HG02970 (cell line): ENCODE measurements at regions not wholly inside any gene's neighbourhood (a gene's known extent, or its start where the extent isn't known, plus 50 kb on each side); places are given as distances from the start of the nearest gene placed in this dataset.

Source experiments
- ATAC-seq: cut with Tn5 transposase; IDR thresholded peaks from one replicate; pipeline ENCODE4 v1.9.1; 2021; ENCODE audit warnings: mild to moderate bottlenecking, moderate library complexity, moderate number of reproducible peaks; ENCODE audit not compliant: unreplicated experiment, low FRiP score

DNA sequence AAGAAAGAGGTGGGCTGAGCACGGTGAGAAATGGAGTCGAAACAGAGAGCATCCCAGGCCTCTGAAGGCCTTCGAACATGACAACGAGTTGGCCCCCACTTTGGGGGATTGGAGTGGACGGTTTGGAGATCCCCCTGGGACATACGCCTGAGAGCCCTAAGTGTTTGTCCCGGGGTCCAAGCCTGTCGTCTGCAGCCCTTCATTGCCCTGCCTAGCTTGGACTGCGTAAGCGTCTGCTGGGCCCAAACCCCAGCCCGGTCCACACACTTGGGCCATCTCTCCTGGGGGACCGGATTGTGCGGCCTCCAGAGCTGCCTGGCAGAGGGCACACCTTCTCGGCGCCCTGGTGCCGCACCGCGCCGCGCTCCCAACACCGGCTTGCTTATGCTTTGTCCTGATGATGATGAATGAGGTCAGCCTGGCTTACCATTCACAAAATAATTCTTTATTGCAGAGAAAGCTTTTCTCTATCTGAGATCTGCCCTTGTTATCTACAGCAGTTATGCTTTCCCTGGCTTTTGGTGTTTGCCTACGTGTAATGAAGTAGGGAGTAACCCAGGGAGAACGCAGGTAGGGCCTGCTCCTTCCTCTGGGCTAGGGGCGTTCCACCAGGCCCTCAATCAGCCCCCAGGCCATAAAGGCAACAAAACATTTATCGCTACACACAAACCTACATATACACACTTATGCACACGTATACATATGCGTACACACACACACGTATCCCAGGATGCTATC, 85.9 kb upstream of the PPARA start:
- ATAC-seq = no peak

DNA sequence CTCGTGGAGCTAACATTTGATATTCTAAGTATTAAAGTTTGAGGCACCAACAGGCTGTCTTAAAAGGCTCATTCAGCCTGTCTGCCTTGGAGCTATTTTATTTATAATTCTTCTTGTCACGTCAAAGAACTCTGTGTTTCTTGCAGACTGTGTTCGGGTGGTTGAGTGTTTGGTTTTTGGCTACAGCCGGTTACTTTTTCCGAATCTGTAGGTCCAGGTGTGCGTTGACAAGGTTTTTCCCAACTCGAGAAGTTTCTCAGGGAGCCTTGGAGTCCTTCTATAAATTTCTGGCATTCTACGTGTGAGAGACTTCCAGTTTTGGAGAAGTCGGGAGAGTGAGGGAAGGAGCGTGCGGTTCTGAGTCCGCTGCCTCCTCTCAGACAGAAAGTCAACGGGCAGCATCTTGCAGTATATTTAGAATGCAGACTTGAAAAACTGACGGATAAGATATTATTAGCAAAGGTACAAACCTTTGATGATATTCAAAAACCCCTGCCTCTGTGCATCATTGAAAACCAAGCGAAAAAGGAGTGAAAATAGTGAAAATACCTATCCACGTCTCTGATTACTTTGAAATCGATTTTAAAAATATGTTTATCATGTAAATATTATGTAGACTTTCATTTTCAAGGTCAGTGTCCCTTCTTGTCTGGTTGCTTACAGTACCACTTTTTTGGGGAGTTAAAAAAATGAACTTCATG, 85.2 kb upstream of the PPARA start:
- ATAC-seq = no peak

DNA sequence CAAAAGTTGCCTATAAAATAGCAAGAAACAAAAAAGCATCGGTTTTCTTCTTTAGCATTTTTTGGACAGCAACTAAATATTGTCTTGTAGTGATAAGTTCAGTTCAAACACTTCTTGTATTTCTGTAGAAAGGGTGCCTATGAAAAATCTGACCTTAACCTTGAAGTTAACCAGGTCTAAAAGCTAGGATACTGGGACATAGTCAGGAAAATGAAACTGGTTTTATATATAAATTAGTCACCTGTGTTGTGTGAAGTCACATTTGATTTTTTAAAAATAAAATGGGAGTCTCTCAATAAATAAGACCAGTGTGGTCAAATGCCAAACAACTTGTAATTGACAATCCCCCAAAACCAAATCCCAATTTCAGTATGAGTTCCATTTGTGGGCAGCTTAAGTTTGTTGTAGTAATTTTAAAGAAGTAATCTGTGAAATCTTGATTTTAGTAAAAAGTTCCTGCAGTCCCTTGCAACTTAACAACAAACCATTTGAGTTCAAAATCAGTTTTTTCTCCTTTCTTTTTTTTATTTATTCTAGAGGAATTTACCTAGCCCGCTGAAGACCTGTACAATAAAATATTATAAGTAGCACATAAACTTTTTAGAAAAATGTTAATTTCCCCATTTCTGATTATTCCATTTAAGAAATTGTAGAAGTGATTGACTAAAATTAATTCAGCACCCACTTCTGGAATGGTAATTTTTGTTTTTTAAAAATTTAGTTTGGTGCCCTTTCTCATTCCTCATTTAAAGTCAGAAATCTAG, 84.5 kb upstream of the PPARA start:
- ATAC-seq = no peak

DNA sequence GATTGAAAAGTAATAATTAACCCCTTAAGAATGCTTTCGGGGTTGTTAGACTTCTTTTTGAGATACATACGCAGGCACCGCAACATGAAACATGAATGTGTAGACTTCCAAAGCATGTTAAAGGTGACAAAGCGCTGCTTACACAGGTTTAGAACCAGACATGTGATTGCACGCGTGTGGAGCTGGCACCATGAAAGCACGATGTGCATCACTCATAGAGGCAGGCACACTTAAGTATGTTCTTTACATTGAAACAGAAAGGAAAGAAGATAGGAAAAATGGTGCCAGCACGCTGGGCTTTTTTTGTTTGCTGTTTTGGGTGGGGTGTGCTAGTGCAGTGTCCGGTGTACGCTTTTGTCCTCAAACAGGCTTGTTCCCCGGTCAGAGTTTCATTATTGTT, 83.6 kb upstream of the PPARA start:
- no peak for ATAC-seq

DNA sequence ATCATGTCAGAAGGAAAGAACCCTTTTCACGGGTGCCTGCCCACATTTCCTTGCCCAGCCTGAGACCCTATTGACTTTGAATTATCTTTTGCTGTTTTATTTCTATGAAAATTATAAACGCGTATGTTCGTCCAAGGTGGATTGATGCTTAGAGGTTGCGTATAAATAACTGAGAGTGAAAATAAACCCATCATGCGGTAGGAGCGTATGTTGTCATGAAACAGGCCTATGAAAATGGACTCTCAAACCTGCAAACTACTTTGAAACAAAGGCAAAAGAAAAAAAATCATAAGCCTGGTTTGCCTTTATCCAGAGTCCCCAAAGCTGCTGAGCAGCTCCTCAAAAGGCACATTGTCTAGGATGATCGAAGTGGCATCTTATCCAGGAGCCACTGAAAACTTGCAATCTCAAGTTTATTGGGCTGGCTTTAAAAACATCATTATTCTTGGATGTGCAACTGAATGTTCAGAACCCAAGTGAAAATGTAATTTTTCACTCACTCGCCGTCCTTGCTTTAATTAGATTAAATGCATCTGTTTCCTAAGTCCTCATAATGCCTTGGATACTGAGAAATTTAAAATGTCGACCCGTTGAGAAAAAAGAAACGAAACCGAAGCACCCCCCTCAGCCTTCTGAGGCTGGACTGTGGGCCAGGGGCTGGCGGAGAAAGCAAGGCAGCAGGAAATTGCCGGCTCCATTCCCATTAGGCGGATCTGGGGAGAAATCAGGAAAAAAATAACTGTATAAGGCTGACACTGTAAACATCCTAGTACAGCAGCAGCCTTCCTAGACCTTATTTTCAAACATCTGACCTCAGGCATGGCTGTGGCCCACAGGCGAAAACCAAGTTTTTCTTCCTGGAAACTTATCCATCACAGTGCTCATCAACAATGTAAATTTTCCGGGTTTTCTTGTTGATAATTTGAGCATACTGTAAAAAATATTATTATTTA, 82.9 kb upstream of the PPARA start:
- no peak for ATAC-seq

DNA sequence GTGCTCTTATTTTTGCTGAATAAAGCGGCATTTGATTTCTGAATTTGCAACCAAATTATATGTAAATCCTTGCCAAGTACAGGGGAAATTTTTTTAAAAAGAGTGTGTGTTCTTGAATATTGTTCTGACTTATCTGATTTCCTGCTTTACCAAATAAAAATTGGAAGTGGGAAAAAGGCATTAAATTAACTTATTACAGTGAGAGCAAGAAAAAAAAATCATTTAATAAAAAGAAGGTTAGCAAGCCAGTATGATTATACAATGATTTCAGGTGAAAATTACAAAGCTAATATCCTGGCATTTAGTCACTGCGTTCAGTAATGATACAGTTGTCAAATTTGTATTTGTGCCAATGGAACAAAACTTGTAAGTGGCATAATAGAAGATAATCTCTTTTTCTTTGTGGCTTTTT, 82.1 kb upstream of the PPARA start:
- no peak for ATAC-seq

DNA sequence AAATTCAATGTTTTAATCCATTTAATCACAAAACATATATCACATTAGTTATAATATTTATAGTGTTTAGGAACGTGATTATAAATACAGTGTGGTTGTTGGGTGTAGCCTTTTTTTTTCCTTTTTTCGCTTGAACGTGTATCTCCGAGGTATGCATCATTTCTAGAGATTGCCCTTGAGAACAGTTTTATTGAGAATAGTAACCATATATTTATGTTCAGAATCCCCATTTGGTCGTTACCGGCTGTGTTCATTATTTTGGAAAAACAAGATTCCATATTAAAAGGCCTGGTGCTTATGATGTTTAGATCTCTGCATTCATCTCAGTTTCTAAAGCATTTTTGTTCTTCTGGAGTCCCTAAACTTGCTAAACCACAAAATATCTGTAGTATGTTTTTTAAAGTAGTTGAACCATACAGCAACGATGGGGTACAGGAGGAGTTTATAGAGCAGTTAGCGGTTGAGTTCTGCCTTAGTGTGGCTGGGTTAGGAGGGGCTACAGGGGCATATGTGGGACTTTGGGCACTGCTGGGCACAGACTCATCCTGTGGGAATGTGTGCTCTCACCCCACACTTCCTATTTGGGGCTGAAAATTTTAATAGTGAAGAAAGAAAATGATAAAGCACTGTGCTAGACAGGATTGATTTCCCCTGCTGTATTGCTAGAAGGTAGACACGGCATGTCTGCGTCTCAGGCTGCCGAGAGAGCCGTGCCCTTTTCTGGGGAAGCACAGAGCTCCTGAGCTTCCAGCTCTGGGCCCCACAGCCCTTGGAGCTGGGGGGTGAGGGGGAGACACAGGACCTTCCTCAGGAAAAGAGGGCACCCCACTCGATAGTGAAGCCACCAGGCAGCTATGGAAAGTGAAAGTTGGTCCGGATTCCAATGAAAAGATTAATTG, 81.5 kb upstream of the PPARA start:
- no peak for ATAC-seq

DNA sequence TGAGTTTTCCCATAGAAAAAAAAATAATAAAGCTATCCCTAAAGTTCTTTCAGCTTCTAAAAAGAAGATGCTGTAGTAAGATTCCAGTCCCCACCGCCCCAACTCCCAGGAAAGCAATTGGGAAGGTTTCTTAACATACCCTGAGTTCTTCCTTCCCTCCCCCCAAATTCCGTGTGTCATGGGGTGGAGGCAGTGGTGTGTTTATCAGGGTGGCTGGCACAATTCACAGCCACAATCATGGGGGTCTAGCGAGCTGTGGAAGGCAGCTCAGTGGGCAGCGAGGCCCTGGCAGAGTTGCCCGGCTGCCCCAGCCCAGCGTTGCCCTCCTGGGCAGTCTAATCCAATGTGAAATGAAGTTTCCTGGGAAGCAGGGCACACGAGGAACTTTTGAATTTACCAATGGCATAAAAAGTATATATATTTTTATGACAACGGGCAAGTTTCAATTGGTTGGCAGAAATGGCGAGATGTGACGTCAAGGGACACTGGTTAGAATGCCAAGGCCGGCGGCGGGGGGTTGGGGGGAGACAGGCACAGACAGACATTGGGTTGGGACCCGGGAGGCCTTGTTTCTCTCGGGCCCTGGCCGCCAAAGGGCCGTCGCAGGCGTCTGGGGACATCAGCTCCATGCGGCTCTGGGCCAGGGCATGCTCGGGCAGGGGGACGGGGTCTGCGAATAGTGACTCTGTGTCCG, 80.7 kb upstream of the PPARA start:
- no peak for ATAC-seq

DNA sequence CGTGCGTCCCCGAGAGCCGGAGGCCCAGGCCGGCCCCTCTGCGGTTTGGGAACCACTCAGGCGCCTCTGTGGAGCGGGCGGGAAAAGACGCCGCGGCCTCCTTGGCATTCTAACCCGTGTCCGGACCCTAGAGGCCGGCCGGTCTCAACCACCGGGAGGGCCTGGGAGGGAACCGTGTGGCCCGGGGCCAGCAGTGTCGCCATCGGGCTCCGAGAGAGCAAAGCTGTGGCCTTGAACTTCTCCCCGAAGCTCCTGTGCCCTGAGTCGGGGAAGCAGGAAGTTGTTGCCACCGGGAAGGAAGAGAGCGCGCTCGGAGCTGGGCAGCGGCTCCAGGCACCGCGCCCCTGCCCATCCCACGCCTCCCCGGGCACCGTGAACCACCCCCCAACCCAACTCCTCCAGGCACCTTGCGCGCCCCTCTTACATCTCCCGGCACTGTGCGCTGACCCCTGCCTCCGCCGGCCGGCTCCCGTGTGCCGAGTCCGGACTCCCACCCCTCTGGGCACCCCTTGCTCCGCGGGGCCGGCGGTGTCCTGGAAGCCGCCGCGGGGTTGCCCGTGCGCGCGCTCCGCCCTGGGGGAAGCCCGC, 80.0 kb upstream of the PPARA start:
- no peak for ATAC-seq

DNA sequence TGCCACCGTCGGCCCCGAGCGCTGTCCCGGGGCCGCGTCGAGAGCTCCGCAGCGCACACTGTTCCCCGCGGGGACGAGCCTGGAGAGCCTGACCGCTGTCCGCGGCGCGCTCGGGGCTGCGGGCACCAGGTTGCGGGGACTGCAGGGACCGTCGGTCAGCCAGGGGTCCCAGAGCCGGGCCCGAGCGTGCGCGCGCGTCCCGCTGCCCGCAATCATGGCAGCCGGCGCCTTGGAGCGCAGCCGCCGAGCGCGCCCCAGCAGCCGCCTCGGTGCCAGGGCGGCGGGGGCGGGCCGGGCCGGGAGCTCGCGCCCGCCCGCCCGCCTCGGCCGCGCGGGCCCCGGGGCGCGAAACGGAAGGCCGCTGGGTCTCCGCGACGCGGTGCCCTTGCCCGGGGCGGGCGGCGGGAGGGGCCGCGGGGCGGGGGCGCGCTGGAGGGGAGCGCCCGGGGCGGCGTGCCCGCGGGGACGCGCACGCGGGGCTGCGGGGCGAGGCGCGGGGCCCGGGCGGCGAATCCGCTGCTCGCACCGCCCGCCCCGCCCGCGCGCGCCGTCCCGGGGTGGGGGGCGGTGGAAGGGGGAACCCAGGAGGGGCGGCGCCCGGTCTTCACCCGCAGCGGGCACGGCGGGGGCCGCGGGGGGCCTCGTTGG, 79.4 kb upstream of the PPARA start:
- no peak for ATAC-seq

DNA sequence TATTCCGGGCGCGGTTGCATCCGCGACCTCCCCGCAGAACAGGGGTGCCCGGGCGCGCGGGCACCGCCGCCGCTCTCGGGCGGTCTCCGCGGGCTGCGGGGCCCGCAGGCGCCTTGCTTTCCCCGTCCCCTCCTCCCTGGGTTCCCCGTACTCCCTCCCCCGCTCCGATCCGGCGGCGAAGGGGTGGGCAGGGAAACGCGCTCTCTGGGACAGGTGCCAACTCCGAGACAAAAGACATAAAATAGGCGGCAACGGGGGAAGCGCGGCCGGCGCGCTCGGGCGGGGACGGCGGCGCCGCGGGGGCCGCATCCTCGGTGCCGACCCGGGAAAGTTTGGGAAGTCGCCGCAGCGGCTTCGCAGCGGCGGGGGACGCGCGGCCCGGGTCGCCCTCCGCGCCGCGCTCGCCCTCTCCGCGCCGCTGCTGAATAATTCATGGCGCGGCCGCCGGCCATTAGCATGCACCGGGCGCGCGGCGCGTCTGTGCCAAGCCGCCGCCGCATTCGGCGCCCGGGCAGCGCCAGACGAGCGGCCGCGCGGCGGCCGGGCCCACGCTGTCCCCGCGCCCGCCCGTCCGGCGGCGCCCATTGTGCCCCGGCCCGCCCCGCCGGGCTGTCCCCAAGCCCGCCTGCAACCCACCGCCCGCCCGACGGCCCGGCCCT, 78.7 kb upstream of the PPARA start:
- ATAC-seq = no peak

DNA sequence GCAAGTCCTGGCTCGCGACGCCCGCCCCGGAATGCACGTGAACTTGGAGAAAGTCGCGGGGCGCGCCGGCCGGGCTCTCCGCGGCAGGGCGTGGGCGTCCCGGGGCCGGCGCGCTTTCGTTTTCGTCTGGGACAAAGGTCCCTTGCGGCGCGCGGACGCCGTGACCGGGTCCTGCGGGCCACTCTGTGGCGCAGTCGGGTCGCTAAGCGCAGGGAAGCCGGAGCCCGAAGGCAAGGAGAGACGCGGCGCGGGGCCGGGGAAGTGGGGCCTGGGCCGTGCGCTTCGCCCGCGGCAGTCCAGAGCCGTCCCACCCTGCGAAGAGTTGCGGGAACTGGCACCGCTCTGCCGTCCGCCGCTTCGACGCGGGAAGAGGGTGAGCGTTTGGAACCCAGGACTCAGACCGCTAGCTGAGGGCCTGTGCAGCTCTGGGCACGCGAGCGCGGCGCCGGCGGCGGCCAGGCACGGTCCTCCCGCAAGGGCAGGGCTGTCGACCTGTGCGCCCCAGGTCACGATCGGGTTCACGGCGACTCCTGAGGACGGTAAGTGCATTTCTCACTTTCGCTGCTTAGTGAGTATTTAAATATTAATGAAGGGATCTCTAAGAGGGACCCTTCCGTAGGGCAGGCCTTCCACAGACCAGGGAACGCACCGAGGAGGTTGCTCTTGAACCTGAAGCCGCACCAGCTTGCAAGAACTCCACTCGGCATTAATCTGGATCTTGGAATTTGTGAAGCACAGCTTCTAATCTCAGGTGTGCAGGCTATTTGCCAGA, 78.0 kb upstream of the PPARA start:
- no peak for ATAC-seq

DNA sequence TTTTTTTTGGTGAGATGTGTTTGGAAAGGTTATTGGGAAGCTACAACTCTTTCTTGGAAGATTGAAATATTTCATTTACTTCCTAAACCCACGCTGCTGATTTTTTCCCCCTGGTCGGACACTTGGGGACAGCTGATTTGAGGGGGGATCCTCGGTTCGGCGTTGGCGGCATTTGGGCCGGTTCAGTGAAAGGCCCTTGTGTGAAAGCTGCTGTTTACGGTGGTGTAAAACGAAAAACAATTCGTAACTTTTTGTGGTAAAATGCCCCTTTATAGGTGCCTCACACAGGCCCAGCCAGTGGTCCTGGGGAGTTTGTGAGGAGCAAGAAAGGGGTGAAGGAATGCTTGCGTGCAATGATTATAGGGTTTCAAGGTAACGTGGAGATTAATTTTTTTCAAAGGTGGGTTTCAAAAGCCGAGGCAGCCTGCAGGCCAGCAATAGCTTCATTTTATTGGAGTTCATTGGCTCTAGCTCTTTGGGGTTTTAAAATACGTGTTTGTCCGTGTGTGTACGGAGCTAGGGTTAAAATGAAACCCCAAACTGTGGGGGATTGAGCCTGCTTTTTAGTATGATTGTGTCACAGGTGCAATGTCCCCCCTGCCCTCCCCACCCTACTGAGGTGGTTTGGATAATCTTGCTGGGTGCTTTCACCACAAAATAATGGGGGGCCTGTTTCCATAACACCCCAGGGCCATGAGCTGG, 77.2 kb upstream of the PPARA start:
- ATAC-seq = no peak

DNA sequence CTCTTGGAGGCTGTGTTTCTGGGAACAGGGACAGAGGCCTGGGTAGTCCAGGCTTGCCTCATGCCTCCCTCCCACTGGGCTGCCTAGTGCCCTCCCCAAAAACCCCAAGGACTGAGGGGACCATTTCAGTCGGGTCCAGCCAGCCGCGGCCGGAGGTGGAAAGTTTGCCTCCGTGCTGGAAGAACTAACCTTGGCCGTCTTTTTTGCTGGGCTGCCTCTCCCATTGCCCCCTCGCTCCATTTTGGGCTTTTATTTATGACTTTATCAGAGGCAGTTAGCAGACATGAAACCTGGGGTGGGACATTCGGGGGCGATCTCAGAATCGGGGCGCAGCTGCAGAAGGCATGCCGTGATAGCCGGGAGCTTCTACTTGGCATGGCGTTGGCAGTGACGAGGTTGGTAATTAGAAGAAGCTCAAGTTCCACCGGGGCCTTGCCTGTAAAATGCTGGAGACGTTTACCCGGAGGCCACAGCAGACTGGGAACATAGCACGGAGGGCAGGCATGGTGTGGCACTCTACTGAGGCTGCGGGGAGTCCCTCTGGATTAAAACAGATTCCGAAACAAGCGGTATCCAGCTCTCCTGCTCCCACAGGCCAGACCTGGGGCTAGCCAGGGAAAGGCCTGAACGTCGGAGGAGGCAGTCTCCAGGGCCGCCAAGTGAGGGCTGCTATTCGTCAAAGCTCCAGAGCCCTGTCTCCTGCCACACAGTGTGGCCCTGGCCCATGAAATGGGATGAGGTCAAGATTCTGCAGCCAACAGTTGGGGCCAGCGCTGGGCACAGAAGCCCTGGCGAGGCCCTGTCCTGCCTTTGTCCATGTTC, 76.4 kb upstream of the PPARA start:
- no peak for ATAC-seq
